ENCODE measurements at regions not wholly inside any gene's neighbourhood (a gene's known extent, or its start where the extent isn't known, plus 50 kb on each side); places are given as distances from the start of the nearest gene placed in this dataset.

- no peak for DNase-seq (ENCODE audit: low read depth)
Observed at GRCh38 chr12:13503094-13503835, 306.7 kb downstream of the EMP1 start.

DNA sequence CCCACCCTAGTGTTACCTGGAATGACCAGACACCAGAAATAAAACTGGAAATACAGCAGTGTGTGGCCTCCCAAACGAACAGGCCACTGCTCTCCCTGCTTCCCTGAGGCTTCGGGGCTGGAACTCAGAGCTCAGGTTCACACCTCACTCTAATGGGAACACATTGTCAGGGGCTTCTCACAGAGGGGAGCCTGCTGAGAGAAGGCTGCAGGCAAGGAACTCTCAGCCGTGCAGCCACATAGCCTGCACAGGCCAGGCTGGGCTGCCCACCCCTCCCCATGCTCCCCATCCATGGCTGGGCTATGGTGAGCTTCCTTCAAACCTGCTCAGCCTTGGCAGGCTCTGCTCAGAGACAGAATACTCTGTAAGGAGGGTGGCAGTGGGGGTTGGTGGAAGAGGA is 302.5 kb downstream of the EMP1 start:
- no peak for DNase-seq (ENCODE audit: low read depth)

- DNase-seq (ENCODE audit: low read depth): no peak
Observed at GRCh38 chr12:13496111-13496510, 299.6 kb downstream of the EMP1 start.

DNA sequence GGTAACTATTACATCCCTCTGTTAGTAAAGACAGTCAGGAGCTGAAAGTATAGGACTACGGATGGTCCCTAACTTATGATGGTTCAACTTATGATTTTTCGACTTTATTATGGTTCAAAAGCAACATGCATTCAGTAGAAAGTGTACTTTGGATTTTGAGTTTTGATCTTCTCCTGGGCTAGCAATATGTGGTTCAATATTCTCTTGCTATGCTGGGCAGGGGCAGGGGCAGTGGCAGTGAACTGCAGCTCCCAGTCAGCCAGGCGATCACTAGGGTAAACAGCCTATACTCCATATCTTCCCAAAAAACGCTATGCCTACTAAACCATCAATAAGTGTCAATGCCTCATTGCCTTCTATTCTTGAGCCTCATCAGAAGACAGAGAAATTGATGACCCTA is 292.7 kb downstream of the EMP1 start:
- DNase-seq (ENCODE audit: low read depth): no peak

DNA sequence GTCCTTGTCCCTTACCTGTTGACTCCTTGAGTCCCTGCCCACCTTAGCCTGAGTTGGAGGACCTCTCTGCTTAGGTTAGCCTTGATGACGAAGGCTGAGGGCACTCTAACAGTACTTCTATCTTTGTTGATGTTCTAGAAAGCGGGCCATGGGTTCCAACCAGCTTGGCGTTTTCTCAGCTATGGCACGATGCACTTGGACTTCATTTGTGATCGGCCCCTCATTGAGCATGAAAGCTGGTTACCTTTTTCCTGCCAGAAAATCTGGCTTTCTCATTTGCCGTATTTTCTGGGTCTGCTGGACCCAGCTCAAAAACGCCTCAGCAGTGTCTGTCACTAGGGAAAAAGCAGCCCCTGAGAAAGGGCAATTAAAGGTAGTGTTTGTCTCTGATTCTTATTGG is 290.8 kb downstream of the EMP1 start:
- DNase-seq (ENCODE audit: low read depth): no peak

- no peak for DNase-seq (ENCODE audit: low read depth)
Observed at GRCh38 chr12:13486794-13487193, 290.3 kb downstream of the EMP1 start.

DNA sequence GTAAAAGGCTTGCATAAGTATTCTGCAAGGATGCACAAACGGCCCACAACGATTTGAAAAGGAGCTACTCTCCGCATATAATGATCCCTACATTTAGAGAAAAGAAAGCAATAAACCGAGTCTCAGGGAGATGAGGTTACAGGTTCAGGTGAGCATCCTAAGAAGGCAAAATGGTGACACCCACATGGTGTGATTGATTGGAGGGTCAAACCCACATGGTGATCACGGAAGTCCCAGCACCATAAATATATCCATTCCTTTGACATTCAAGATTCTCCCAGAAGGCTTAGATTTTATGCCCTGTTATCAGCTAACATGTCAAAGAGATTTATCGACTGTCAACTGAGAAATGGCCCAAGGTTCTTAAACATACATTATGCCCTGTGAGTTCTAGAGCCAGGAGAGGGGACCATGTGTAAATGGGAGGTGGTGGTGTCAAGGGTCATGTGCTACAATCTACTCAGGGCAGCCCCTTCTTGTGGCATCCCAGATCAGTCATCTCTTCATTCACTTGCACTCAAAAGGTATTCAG is 282.2 kb downstream of the EMP1 start:
- DNase-seq (ENCODE audit: low read depth): no peak

GRCh38 chr12:13474381-13474780 is 277.9 kb downstream of the EMP1 start:
- no peak for DNase-seq (ENCODE audit: low read depth)

DNA sequence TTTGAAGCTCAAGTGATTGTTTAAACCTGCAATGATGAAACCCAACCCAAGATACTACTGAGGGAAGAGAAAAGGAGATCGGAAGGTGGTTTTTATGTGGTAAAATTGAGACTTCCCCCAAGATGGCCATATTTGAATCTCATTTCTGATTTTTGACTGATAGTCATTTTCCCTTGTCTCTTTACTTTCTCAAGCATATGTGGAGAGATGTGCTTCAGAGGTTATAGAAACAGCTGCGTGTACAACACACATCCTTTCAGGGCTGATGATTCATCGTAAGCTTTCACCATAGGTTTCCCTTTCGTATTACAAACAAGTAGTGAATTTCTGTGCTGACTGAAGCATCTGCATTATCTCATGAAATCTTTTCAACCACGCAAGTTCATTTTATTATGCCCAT is 276.2 kb downstream of the EMP1 start:
- peak; percentile 1 for DNase-seq (ENCODE audit: low read depth)

DNA sequence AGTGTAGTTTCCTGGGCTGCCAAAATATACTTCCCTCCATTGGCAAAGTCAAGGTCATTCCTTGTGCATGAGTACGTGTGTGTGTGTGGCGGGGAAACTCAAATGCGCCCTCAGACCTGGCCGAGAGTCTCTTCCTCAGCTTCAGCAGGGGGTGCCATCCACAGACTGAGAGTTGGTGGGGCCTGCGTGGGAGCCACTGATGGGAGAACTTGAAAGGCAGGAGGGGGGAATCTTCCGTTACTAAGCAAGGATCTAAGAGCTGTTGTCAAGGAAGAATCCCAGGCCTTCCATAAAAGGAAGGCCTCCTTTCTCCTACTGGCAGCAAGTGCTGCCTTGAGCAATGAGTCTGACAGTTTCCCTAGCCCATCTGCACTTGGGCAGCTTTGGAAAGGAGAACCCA is 274.9 kb downstream of the EMP1 start:
- DNase-seq (ENCODE audit: low read depth): no peak

- DNase-seq (ENCODE audit: low read depth): peak; percentile 19
Observed at GRCh38 chr12:13465635-13466034, 269.1 kb downstream of the EMP1 start.

GRCh38 chr12:13463189-13463588 is 266.7 kb downstream of the EMP1 start:
- DNase-seq (ENCODE audit: low read depth): no peak

DNA sequence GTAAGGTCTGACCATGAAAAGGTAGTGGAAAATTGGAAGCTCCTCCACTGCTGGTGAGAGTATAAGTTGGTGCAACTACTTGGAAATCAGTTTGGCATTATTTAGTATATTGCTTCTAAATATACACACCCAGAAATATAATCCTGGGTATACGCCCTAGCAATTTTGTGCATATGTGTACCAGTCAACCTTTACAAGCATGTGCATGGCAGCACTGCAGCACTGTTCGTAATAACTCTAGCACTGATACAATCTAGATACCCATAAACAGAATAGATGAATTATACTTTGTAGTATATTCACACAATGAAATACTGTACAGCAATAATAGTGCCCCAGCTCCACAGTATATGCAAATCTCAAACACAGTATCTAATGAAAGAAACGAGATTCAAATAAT is 265.9 kb downstream of the EMP1 start:
- no peak for DNase-seq (ENCODE audit: low read depth)

GRCh38 chr12:13455778-13456144 is 259.2 kb downstream of the EMP1 start:
- no peak for DNase-seq (ENCODE audit: low read depth)

- DNase-seq (ENCODE audit: low read depth): no peak
Observed at GRCh38 chr12:13454991-13455777, 258.7 kb downstream of the EMP1 start.

- no peak for DNase-seq (ENCODE audit: low read depth)
Observed at GRCh38 chr12:13452955-13453570, 256.5 kb downstream of the EMP1 start.

- no peak for DNase-seq (ENCODE audit: low read depth)
Observed at GRCh38 chr12:13451776-13452175, 255.2 kb downstream of the EMP1 start.

- no peak for DNase-seq (ENCODE audit: low read depth)
Observed at GRCh38 chr12:13450231-13451080, 253.9 kb downstream of the EMP1 start.

DNA sequence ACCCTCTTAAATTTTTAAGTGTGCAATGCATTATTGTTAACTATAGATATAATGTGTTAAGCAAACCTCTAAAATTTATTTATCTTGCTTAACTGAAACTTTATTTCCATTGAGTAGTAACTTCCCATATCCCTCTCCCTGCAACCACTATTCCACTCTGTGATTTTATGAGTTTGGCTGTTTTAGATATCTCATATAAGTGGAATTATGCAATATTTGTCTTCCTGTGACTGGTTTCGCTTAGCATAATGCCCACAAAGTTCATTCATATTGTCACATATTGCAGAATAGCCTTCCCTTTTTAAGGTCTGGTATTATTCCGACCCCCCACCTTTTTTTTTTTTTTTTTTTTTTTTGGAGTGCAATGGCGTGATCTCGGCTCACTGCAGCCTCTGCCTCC is 247.6 kb downstream of the EMP1 start:
- DNase-seq (ENCODE audit: low read depth): no peak

- DNase-seq (ENCODE audit: low read depth): no peak
Observed at GRCh38 chr12:13443498-13443897, 247.0 kb downstream of the EMP1 start.

- DNase-seq (ENCODE audit: low read depth): no peak
Observed at GRCh38 chr12:13443028-13443427, 246.5 kb downstream of the EMP1 start.

- no peak for DNase-seq (ENCODE audit: low read depth)
Observed at GRCh38 chr12:13442457-13442856, 245.9 kb downstream of the EMP1 start.

Measured in GM04503 (cell line).